HEK293 (cell line): ENCODE measurements at regions not wholly inside any gene's neighbourhood (a gene's known extent, or its start where the extent isn't known, plus 50 kb on each side); places are given as distances from the start of the nearest gene placed in this dataset.

ENCODE experiments used
- CTCF ChIA-PET: fragments of 350-600 bp; formaldehyde crosslinking; extraction: SDS; loops from one replicate; lab custom pipeline; 2021; ENCODE audit warnings: antibody characterized with exemption; lab: Yijun Ruan, JAX
- POLR2A ChIA-PET: fragments of 300-600 bp; formaldehyde crosslinking; extraction: SDS; loops from one replicate; lab custom pipeline; 2020; ENCODE audit warnings: antibody characterized with exemption, inconsistent platforms; lab: Yijun Ruan, JAX
- H3K27ac ChIP-seq: fragments of 200-500 bp; sonication (Bioruptor generic); 2 replicates; pipeline ENCODE4 v1.5.1; 2014; ENCODE audit warnings: low read depth, low read length, control low read depth, inconsistent platforms; ENCODE audit errors: extremely low read depth
- H3K36me3 ChIP-seq, 2 experiments: fragments of 200-500 bp in 1 of 2; sonication (Bioruptor generic) in 1 of 2; 1 replicate in 1 of 2; 2 replicates in 1 of 2; pipeline ENCODE4 v1.5.1; 2014 to 2017; ENCODE audit warnings: inconsistent platforms in 2 of 2, low read length in 2 of 2; ENCODE audit not compliant: control insufficient read depth in 2 of 2, insufficient read depth in 1 of 2
- H3K4me1 ChIP-seq: fragments of 200-500 bp; sonication (Bioruptor generic); 2 replicates; pipeline ENCODE4 v1.5.1; 2014; ENCODE audit warnings: mild to moderate bottlenecking, low read length, inconsistent platforms; ENCODE audit not compliant: control insufficient read depth, insufficient read depth
- H3K4me3 ChIP-seq: 2 replicates; pipeline ENCODE4 v1.5.1; 2011; ENCODE audit warnings: low read depth, mild to moderate bottlenecking, control low read depth, low read length, moderate library complexity
- H3K9me3 ChIP-seq: fragments of 200-500 bp; sonication (Bioruptor generic); 2 replicates; pipeline ENCODE4 v1.5.1; 2014; ENCODE audit warnings: low read depth, low read length, inconsistent platforms; ENCODE audit not compliant: control insufficient read depth, insufficient read depth
- ATF2 ChIP-seq: fragments of 450-650 bp; formaldehyde crosslinking; IDR thresholded peaks from 2 replicates; pipeline ENCODE4 v1.5.1; 2016; ENCODE audit warnings: missing biosample characterization, missing genetic modification characterization, low read depth
- BCL6B ChIP-seq: fragments of 450-650 bp; formaldehyde crosslinking; IDR thresholded peaks from 2 replicates; pipeline ENCODE4 v1.5.1; 2017; ENCODE audit warnings: missing biosample characterization, missing genetic modification characterization
- GLI4 ChIP-seq: fragments of 450-650 bp; formaldehyde crosslinking; IDR thresholded peaks from 2 replicates; pipeline ENCODE4 v1.5.1; 2016; ENCODE audit warnings: missing biosample characterization, missing genetic modification characterization
- GLIS1 ChIP-seq: fragments of 450-650 bp; formaldehyde crosslinking; IDR thresholded peaks from 2 replicates; pipeline ENCODE4 v1.5.1; 2016; ENCODE audit warnings: missing biosample characterization, missing genetic modification characterization
- HOXC10 ChIP-seq: sonication (generic); formaldehyde crosslinking; IDR thresholded peaks from 2 replicates; pipeline ENCODE4 v1.8.1; 2023; ENCODE audit warnings: mild to moderate bottlenecking, missing genetic modification reagents
- KLF16 ChIP-seq: fragments of 450-650 bp; formaldehyde crosslinking; IDR thresholded peaks from 2 replicates; pipeline ENCODE4 v1.5.1; 2017; ENCODE audit warnings: missing biosample characterization, missing genetic modification characterization
- MEIS1 ChIP-seq: sonication (generic); formaldehyde crosslinking; IDR thresholded peaks from 2 replicates; pipeline ENCODE4 v1.8.1; 2022; ENCODE audit warnings: missing genetic modification reagents, mild to moderate bottlenecking, borderline replicate concordance
- MYNN ChIP-seq: fragments of 450-650 bp; formaldehyde crosslinking; IDR thresholded peaks from 2 replicates; pipeline ENCODE4 v1.5.1; 2016; ENCODE audit warnings: missing biosample characterization, missing genetic modification characterization, borderline replicate concordance
- SP3 ChIP-seq: fragments of 450-650 bp; formaldehyde crosslinking; IDR thresholded peaks from 2 replicates; pipeline ENCODE4 v1.5.1; 2016; ENCODE audit warnings: missing biosample characterization, missing genetic modification characterization
- TRIM28 ChIP-seq: IDR thresholded peaks from 2 replicates; pipeline ENCODE4 v1.6.1; 2011; ENCODE audit warnings: low read length, control low read depth, borderline replicate concordance
- ZBTB7A ChIP-seq: fragments of 450-650 bp; formaldehyde crosslinking; IDR thresholded peaks from 2 replicates; pipeline ENCODE4 v1.5.1; 2016; ENCODE audit warnings: low read depth, missing biosample characterization, missing genetic modification characterization
- ZBTB8A ChIP-seq: fragments of 450-650 bp; formaldehyde crosslinking; IDR thresholded peaks from 2 replicates; pipeline ENCODE4 v1.5.1; 2016; ENCODE audit warnings: missing biosample characterization, missing genetic modification characterization
- ZNF174 ChIP-seq: fragments of 450-650 bp; formaldehyde crosslinking; IDR thresholded peaks from 2 replicates; pipeline ENCODE4 v1.5.0; 2017; ENCODE audit warnings: missing biosample characterization, mild to moderate bottlenecking, missing genetic modification characterization
- ZNF211 ChIP-seq: fragments of 450-650 bp; formaldehyde crosslinking; IDR thresholded peaks from 2 replicates; pipeline ENCODE4 v1.5.1; 2016; ENCODE audit warnings: low read depth, missing biosample characterization, missing genetic modification characterization
- ZNF555 ChIP-seq: fragments of 450-650 bp; formaldehyde crosslinking; conservative IDR thresholded peaks from 2 replicates; pipeline ENCODE4 v1.5.1; 2017; ENCODE audit warnings: missing biosample characterization, mild to moderate bottlenecking, missing genetic modification characterization, inconsistent platforms
- ZNF629 ChIP-seq: fragments of 450-650 bp; formaldehyde crosslinking; IDR thresholded peaks from 2 replicates; pipeline ENCODE4 v1.5.1; 2017; ENCODE audit warnings: missing biosample characterization, missing genetic modification characterization
- ZNF707 ChIP-seq: fragments of 450-650 bp; formaldehyde crosslinking; IDR thresholded peaks from 2 replicates; pipeline ENCODE4 v1.5.1; 2016; ENCODE audit warnings: missing biosample characterization, missing genetic modification characterization
- ZNF76 ChIP-seq: fragments of 450-650 bp; formaldehyde crosslinking; IDR thresholded peaks from 2 replicates; pipeline ENCODE4; 2016; ENCODE audit warnings: low read depth, missing biosample characterization, missing genetic modification characterization, borderline replicate concordance
- ZNF776 ChIP-seq: fragments of 450-650 bp; formaldehyde crosslinking; IDR thresholded peaks from 2 replicates; pipeline ENCODE4 v1.5.0; 2017; ENCODE audit warnings: missing biosample characterization, missing genetic modification characterization, borderline replicate concordance
- ZNF830 ChIP-seq: fragments of 450-650 bp; IDR thresholded peaks from 2 replicates; pipeline ENCODE4 v1.5.0; 2018; ENCODE audit warnings: missing biosample characterization, missing genetic modification characterization, low read depth, mild to moderate bottlenecking, moderate library complexity
- TF ChIP-seq, protein P1 (sequence below): fragments of 450-650 bp; formaldehyde crosslinking; IDR thresholded peaks from 2 replicates; pipeline ENCODE4 v1.5.1; 2017; ENCODE audit warnings: missing biosample characterization, missing genetic modification characterization
- TF ChIP-seq, protein P2 (sequence below): fragments of 450-650 bp; formaldehyde crosslinking; IDR thresholded peaks from 2 replicates; pipeline ENCODE4 v1.5.1; 2017; ENCODE audit warnings: missing biosample characterization, missing genetic modification characterization
- TF ChIP-seq, protein P3 (sequence below): fragments of 450-650 bp; formaldehyde crosslinking; IDR thresholded peaks from 2 replicates; pipeline ENCODE4 v1.5.1; 2017; ENCODE audit warnings: missing biosample characterization, missing genetic modification characterization
- TF ChIP-seq, protein P4 (sequence below): fragments of 450-650 bp; formaldehyde crosslinking; IDR thresholded peaks from 2 replicates; pipeline ENCODE4 v1.5.1; 2016; ENCODE audit warnings: missing biosample characterization, missing genetic modification characterization, low read depth

DNA sequence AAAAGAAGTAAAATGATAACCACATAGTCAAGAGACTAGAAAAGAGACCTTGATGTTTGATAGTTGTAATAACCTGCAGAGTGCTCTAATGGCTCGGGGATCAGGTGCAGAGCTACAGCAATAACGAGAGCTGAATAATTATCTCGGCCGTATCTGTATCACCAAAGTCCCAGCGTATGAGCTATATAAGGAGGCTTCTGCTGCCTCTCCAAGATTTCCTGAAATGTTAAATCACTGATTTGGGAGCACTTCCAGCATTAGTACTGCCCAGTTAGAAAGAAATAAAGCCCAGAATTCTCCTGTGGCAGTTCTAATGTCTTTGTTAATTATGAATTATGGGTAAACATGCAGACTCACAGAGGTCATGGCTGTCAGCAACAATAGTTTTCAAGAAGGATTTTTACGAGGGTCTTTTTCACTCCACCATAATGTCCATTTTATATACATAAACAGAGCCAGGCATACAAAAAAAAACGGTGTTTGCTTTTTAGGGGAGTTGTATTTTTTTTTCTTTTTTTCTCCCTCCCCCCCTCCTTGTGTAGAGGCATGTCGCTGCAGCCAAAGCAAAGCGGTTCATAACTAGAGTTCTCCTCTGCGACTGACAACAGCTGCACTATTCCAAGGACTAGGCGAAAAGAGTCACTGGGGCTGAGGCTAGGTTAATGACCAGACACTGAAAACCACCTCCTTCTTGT, 168.3 kb upstream of the VRK2 start (continued):
- TF ChIP-seq ATF2 (tag by site-specific recombination) (no peak), ZNF76 (tag by site-specific recombination) (no peak), TRIM28 (0 out of 2 replicates have a peak, but pooled peaks have one; percentile 31), MEIS1 (CRISPR knock-in tag) (no peak), SP3 (tag by site-specific recombination) (no peak), BCL6B (tag by site-specific recombination) (no peak), ZNF555 (tag by site-specific recombination) (no peak), ZNF707 (no peak), ZBTB8A (tag by site-specific recombination) (no peak), GLI4 (tag by site-specific recombination) (no peak), ZNF776 (no peak)

- ChIA-PET POLR2A (no interaction called here), CTCF (no interaction called here)
- Histone ChIP-seq H3K4me1 (peaks cover 10% of the 10 kb centered on the region), H3K4me3 (no peak overlapping the region), H3K36me3 (no peaks in the 10 kb centered on the region), H3K27ac (peak overlapping the region; percentile 25; the same call in 1 of the 2 replicates), H3K9me3 (no peaks in the 10 kb centered on the region)
- TF ChIP-seq, protein P1, sequence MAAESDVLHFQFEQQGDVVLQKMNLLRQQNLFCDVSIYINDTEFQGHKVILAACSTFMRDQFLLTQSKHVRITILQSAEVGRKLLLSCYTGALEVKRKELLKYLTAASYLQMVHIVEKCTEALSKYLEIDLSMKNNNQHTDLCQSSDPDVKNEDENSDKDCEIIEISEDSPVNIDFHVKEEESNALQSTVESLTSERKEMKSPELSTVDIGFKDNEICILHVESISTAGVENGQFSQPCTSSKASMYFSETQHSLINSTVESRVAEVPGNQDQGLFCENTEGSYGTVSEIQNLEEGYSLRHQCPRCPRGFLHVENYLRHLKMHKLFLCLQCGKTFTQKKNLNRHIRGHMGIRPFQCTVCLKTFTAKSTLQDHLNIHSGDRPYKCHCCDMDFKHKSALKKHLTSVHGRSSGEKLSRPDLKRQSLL (tag by site-specific recombination): no peak
- TF ChIP-seq, protein P2, sequence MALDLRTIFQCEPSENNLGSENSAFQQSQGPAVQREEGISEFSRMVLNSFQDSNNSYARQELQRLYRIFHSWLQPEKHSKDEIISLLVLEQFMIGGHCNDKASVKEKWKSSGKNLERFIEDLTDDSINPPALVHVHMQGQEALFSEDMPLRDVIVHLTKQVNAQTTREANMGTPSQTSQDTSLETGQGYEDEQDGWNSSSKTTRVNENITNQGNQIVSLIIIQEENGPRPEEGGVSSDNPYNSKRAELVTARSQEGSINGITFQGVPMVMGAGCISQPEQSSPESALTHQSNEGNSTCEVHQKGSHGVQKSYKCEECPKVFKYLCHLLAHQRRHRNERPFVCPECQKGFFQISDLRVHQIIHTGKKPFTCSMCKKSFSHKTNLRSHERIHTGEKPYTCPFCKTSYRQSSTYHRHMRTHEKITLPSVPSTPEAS (tag by site-specific recombination): no peak
- no peak for TF ChIP-seq ZNF174 (tag by site-specific recombination)
- no peak for TF ChIP-seq GLIS1 (tag by site-specific recombination)
- TF ChIP-seq, protein P3, sequence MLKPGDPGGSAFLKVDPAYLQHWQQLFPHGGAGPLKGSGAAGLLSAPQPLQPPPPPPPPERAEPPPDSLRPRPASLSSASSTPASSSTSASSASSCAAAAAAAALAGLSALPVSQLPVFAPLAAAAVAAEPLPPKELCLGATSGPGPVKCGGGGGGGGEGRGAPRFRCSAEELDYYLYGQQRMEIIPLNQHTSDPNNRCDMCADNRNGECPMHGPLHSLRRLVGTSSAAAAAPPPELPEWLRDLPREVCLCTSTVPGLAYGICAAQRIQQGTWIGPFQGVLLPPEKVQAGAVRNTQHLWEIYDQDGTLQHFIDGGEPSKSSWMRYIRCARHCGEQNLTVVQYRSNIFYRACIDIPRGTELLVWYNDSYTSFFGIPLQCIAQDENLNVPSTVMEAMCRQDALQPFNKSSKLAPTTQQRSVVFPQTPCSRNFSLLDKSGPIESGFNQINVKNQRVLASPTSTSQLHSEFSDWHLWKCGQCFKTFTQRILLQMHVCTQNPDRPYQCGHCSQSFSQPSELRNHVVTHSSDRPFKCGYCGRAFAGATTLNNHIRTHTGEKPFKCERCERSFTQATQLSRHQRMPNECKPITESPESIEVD (tag by site-specific recombination): no peak
- TF ChIP-seq, protein P4, sequence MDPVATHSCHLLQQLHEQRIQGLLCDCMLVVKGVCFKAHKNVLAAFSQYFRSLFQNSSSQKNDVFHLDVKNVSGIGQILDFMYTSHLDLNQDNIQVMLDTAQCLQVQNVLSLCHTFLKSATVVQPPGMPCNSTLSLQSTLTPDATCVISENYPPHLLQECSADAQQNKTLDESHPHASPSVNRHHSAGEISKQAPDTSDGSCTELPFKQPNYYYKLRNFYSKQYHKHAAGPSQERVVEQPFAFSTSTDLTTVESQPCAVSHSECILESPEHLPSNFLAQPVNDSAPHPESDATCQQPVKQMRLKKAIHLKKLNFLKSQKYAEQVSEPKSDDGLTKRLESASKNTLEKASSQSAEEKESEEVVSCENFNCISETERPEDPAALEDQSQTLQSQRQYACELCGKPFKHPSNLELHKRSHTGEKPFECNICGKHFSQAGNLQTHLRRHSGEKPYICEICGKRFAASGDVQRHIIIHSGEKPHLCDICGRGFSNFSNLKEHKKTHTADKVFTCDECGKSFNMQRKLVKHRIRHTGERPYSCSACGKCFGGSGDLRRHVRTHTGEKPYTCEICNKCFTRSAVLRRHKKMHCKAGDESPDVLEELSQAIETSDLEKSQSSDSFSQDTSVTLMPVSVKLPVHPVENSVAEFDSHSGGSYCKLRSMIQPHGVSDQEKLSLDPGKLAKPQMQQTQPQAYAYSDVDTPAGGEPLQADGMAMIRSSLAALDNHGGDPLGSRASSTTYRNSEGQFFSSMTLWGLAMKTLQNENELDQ (tag by site-specific recombination): no peak
- no peak for TF ChIP-seq KLF16 (tag by site-specific recombination)
- no peak for TF ChIP-seq ZNF629 (tag by site-specific recombination)
- no peak for TF ChIP-seq ZNF830
- no peak for TF ChIP-seq HOXC10 (CRISPR knock-in tag)
- no peak for TF ChIP-seq MYNN (tag by site-specific recombination)
- no peak for TF ChIP-seq ZNF211 (tag by site-specific recombination)
- TF ChIP-seq ZBTB7A (tag by site-specific recombination): no peak
These were observed 167.8 kb upstream of the VRK2 start for GRCh38 chr2:57878866-57879210.
